Epidermal melanocyte (primary cell): ENCODE measurements at regions not wholly inside any gene's neighbourhood (a gene's known extent, or its start where the extent isn't known, plus 50 kb on each side); places are given as distances from the start of the nearest gene placed in this dataset.
"Not testable (repeated sequence)": the region's sequence is repeated elsewhere in the genome, so short reads cannot be mapped to it uniquely, and the experiment has no call there.

Experiments
- DNase-seq: peaks from one replicate; pipeline ENCODE4 v3.0.0; 2011; ENCODE audit warnings: low spot score; ENCODE audit not compliant: insufficient read length

- no peak for DNase-seq
Measured at GRCh38 chr2:113341191-113341869, 62.6 kb upstream of the PAX8 start.

DNA sequence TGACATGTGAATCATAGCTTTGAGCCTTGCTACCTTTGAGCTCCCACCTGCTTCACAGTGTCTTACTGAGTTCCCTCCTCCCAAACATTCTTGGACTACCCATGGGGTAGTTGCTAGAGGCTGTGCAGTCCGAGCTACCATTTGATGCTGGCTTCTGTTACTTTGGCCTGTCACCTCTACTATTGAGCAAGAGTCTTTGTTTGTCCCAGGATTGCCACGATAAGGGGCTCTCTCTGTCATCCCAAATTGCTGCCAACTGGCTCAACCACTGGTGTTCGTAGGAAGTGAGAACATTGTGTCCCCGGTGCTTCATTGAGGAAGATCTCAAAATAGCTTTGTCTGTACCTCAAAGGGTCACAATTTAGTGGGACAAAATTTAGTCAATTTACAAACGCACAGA lies 59.1 kb upstream of the PAX8 start:
- no peak for DNase-seq

DNA sequence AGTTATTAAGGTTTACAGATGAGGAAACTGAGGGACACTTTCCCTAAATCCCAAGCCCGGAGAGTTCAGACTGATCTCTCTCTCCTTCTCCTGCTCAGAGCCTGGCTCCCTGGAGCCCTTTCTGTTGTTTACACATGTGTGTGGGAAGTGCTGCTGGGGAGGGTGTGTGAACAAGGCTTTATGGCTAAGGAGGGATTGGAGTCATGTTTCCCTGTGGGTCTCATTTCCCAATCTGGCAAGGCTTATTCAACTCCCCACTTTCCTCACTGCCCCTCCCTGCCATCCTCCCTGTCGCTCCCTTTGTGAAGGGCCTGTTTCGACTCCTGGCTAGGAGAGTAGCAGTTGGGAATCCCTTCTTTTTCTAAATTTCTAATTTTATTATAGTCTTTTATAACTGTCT lies 57.3 kb upstream of the PAX8 start:
- DNase-seq = not testable (repeated sequence)

- no peak for DNase-seq
Measured at GRCh38 chr2:113334147-113334546, 55.4 kb upstream of the PAX8 start.

GRCh38 chr2:113333735-113334134 lies 55.0 kb upstream of the PAX8 start:
- not testable (repeated sequence) for DNase-seq

- DNase-seq = not testable (repeated sequence)
Measured at GRCh38 chr2:113330060-113330767, 51.5 kb upstream of the PAX8 start.

DNA sequence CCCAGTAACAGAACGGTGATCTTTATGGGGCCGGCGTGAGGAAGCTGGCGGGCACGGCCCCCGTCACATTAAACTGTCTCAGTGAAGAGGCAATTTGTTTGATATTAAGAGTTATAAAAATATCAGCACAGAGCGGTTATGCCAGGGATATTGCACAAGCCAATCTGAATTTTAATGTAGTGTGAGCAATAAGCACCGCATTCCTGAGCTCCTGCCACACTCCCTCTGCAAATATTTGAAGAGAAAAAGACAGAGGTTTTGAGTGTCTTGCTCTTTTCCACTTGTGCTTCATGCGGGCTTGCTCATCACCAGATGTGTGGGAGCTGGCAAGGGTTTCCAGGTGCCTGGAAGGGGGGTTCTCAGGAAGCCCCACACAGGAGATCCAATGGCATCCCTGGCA lies 50.3 kb upstream of the PAX8 start:
- DNase-seq = not testable (repeated sequence)

GRCh38 chr2:113328572-113328971 lies 49.9 kb upstream of the PAX8 start:
- DNase-seq = not testable (repeated sequence)
